Kidney capillary endothelial cell (primary cell): ENCODE measurements at regions not wholly inside any gene's neighbourhood (a gene's known extent, or its start where the extent isn't known, plus 50 kb on each side); places are given as distances from the start of the nearest gene placed in this dataset.
"Not testable (repeated sequence)": the region's sequence is repeated elsewhere in the genome, so short reads cannot be mapped to it uniquely, and the experiment has no call there.

Experiments used
- DNase-seq: peaks from one replicate; pipeline ENCODE4 v3.0.0-alpha.2; 2018; ENCODE audit warnings: low spot score

DNA sequence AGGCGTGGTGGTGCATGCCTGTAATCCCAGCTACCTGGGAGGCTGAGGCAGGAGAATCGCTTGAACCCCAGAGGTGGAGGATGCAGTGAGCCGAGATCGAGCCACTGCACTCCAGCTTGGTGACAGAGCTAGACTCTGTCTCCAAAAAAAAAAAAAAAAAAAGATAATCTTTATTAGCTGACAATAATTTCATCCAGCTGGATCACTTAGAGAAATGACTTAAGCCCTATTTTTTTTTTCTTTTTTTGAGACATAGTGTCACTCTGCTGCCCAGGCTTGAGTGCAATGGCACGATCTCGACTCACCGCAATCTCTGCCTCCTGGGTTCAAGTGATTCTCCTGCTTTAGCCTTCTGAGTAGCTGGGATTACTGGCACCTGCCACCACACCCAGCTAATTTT is 51.6 kb upstream of the MAP4K4 start:
- not testable (repeated sequence) for DNase-seq

DNA sequence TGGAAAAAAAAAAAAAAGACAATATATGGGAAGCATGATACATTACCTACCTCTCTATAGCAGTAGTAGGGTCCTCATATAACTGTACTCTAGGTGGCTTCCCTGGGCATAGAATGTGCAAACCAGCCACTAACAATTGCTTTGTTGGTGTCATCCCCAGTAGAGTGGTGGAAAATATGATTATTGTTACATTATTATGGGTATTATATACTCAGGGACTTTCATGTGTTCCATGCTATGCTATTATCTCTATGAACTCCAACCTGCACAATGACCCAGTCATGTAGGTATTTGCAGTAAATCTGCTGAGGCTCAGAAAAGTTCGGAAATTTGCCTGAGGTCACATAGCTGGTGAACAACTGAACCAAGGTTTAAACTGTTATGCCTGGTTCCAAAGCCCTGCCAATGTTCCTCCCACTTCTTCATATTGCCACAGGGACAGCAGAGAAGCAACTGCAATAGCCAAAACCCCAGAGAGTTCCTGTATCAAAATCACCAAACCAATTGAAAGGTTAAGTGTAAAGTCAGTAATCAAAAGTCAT is 52.6 kb upstream of the MAP4K4 start:
- no peak for DNase-seq

DNA sequence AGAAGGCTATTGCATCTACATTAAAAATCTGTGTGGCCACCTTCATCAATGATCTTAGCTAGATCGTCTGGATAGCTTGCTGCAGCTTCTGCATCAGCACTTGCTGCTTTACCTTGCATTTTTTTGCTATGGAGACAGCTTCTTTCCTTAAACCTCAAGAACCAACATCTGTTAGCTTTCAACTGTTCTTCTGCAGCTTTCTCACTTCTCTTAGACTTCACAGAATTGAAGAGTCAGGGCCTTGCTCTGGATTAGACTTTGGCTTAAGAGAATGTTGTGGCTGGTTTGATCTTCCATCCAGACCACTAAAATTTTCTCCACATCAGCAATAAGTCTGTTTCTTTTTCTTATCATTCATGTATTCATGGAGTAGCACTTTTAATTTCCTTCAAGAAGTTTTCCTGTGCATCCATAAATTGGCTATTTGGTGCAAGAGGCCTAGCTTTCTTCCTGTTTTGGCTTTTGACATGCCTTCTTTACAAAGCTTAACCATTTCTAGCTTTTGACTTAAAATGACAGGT is 54.4 kb upstream of the MAP4K4 start:
- DNase-seq, result no peak

DNA sequence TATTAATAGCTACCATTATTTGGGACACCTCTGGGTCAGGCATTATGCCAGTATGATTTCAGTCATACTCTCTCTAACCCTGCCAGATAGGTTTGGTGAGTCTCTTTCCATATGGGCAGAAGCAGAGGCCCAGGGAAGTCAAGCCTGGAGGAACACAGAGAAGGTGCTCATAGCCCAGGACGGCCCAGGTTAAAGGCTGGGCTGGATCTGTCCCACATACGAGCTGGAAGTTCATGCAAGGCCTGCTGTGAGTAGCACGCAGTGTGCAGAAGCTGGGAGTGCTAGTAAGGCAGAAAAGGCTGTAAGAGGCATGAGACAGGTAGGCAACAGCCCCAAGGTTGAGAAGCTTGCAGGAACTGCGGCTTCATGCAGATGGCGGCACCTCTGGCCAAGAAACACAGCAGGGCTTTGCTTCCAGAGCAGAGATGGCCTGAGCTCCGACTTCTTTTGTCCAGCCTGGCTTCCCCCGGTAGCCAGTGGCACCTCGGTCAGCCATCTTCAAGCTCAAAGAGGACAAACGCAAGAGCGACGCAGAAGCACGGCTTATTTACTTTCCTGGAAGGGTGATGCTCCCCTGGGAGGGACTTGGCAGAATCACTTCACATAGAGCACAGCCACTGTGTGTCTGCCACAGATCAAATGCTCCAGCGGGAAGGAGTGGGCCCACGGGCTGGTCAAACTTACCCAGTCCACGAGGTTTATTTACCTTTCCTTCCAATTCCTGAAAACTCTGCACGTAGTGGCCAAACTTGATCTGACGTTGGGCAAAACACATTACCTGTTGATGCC is 58.5 kb upstream of the MAP4K4 start:
- DNase-seq, result no peak

DNA sequence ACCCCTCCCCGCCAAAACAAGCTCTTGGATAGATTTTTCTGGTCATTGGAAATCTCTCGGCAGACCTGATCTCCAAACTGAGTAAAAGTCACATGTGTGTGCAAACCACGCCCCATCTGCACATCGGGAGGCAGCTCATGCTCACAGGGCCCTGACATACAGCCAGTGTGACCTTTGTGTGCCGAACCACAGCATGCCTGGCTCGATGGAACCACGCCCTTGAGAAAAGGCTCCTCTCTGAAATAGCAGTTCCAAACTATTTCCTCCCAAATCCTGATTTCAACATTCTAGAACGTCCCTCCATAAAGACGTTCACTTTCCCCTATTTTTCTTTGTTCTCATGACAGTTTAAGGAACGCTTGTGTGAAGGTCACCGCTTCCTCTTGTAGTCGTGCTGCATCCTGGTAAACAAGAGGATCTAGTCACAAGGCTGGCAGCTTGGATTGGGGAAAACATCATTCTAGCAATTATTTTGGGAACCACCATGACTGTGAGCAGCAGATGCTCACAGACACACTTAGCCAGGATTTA is 59.3 kb upstream of the MAP4K4 start:
- no peak for DNase-seq

DNA sequence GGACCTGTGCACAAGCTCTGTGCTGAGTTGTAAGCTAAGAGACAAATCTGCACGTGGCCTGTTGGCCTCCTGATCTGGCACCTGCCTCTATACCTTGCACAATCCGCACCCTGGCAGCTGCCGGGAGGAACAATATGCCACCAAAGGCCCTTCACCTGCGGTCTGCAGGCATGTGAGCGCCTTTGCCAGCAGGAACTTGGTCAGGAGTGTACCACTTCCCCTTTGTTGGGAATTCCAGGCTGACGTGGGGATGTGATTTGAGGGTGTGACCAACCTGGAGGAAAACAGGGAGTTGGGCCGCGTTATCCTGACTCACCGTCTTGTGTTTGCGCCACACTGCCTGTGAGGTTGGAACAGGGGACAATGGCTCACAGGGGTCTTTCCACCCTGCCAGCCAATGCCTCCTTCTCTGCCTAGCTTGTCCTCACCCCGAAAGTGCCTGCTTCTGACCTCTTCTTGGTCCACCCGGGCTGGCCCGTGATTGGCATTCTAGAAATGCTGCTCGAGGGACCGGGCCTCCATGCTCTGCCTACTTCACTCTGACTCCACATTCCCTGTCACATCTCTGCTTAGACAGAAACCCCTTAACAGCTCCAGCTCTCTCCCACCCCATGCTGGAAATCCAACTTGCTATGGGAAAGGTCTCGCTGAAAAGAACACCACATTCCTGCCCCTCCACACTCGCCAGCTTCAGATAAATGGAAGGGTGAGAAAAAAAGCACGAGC is 67.1 kb upstream of the MAP4K4 start:
- no peak for DNase-seq

DNA sequence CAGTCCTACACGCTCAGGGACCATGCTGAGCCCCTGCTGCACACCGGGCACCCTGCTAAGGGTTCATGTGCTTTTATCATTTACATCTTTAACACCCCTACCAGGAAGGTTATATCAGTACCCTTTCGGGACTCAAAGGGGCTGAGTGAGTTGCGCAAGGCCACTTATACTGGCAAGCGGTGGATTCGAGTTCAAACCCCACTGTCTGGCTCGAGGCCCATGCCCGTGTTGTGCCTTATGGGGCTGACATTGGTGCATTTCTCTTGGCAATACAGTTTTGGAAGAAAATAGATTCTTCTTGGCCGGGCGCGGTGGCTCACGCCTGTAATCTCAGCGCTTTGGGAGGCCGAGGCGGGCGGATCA is 69.5 kb upstream of the MAP4K4 start:
- no peak for DNase-seq

DNA sequence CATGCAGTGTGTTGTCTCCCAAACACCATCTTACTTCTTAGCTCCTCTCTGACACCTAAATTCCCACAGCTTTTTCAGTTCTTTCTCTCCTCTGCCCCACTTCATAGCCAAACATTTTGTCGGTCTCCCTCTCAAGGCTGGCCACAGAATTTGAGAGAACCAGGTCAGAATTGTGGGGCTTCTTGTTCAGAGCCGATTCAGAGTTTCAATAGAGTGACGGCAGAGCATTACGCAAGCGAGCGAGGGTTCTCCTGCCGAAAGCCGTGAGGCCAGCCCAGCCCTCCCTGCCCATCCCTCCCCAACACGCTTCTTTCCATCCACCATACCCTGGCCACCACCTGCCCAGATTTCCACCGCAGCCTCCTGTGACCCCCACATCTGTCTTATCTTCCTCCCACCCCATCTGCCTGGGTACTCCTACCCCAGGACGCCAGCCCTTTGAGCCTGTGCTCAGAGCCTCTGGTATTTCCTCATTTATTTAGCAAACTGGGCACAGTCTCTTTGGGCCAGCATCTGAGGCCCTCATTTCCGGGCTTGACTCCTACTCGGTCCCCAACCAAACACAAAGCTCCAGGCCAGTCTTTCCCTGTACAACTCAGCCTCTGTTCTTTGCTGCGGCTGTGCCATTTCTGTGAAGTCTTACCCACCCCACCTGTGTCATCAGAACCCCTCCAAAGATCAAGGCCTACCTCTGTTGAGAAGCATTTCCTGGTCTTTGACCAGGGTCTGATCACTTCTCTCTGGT is 70.0 kb upstream of the MAP4K4 start:
- no peak for DNase-seq

DNA sequence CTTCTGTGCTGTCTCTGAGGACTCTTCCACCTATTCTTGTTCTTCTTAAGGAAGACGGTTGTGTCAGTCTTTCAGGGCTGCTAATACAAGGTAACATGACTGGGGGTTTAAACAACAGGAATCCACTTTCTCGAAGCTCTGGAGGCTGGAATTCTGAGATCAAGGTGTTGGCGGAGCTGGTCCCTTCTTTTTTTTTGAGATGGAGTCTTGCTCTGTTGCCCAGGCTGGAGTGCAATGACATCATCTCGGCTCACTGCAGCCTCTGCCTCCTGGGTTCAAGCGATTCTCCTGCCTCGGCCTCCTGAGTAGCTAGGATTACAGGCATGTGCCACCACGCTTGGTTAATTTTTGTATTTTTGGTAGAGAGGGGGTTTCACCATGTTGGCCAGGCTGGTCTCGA is 71.7 kb upstream of the MAP4K4 start:
- not testable (repeated sequence) for DNase-seq

DNA sequence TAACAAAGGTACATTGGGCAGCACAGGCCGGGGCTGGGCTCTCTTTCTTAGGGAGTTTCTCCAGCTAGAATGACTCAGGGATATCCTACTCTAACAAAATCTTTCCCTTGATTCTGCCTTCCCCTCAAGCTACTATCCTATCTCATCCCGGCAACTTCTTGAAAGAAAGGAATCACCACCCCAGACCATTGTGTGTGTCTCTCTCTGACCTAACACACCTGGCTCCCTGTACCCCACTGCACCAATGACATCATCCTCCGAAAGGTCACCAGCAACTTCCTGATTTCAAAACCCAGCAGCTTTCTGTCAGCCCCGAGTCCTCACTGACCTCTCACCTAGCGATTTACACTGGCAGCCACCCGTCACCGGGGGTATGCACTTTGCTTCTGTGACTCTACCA is 72.1 kb upstream of the MAP4K4 start:
- DNase-seq, result no peak

DNA sequence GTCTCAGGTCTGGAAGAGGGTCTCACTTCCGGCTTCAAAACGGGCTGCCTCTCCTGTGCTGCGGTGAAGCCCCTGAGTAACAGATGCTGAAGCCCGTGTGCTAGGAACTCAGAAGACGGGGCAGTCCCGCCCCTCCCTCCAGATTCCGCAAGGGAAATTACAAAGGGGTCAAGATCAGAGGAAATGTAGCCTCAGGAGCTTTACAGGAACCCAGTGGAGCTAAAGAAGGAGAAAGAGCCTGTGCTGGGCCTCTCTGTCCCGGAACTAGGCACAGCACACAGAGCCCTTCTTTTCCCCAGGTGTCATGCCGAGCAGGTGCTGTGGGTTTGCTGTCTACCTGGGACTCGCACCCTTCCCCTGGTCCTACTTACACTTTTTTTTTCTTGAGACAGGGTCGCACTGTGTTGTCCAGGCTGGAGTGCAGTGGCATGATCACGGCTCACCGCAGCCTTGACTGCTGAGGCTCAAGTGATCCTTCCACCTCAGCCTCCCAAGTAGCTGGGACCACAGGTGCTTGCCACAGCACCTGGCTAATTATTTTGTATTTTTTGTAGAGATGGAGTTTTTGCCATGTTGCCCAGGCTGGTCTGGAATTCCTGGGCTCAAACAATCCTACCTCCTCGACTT is 72.7 kb upstream of the MAP4K4 start:
- DNase-seq, result no peak

DNA sequence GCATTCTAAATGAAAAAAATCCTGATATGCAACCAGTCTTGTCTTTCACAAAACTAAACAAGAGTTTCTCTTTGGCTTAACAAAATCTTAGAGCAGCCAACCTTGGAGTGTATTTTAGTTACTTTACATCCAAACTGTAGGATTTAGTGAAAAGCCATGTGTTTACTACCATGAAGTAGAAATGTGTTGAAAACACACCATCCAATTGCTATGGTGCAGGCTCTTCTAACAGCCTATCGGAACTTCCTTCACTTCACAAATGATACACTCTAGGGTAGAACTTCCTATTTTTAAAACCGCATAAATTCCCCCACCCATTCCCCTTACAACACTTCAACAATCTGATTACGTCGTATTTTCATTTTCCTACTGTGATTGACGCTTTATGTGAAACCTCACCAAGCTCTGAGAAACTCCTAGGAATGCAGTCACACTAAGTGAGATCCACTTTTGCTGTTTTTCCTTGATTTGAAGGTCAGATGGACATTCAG is 74.4 kb upstream of the MAP4K4 start:
- no peak for DNase-seq

DNA sequence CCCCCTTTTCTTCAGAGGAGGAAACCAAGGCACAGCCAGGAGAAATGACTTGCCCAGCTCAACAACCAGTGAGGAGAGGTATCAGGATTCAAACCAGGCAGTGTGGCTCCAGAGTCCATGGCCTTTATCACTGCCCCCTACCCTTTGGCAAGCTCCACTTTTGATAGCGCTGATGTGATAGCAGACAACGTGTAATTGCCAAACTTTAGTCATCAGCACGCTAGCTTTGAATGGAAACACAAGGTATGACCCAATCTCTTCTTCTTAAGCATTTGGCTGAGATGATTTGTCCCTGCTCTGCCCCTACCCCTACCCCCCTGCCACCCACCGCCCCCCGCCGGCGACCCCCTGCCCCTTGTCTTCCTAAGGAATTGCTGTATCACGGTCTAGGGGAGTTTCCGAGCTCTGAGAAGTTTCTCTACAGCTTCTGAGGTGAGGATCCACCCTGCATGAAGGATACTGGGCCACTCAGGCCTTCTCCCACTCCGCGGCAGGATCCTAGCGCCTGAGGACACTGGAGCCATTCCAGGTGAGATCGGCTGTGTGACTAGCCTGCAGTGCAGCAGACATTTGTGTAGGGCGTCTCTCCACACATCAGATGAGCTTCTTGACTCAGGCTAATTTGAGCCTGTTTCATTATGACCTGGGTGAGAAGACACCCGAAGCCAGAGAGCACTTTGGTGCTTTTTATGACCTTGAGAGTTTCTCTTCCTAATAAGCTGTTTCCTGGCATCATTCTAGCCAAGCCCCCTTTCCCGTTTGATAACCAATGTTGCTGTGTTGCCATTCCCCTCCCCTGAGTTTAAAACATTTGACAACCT is 75.1 kb upstream of the MAP4K4 start:
- DNase-seq, result no peak

DNA sequence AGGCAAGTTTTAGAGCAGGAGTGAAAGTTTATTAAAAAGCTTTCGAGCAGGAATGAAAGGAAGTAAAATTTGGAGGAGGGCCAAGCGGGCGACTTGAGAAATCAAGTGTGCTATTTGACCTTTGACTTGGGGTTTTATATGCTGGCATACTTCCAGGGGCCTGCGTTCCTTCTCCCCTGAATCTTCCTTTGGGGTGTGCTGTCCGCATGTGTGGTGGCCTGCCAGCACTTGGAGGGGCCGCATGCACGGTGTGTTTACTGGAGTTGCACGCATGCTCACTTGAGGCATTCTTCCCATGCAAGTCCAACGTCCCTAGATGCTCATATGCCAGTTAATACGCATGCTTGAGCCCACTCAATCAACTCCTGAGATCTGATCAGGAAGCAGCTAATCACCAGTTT is 78.3 kb upstream of the MAP4K4 start:
- peak; percentile 13 for DNase-seq

DNA sequence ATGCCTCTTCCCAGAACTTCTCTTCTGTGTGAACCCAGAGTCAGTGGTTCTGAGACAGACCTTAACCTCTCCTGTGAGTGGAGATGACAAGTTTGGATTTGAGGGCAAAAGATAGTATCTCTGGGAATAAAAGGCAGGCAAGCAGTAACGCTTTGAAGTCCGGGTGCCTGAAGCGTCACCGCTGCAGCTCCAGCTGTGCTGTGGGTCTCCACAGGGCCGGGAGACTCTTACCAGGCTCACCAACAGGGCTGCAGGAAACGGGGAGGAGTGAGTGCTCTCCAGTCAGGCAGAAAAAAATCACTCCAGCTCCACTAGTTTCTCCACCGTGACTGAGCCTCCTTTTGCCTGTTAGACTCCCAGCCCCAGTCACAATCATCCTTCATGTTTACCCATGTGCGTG is 79.7 kb upstream of the MAP4K4 start:
- no peak for DNase-seq

DNA sequence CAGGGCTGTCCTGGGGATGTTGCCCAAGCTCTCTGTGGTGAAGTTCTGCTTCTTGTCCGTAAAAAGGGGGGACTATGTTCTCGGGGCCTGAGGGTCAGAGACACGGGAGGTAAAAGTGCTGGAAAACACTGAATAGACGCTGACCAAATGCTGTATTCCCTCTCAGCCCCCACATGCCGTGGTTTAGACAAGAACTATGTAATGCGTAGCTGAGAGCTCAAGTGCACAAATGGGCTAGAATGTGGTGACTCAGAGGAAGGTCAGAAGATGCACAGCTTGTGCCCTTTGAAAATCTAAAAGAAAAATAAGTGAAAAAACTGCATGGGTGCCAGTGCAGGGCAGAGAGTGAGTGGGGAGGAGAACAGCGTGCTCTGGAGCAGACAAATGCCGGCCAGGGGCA is 80.3 kb upstream of the MAP4K4 start:
- DNase-seq, result no peak

DNA sequence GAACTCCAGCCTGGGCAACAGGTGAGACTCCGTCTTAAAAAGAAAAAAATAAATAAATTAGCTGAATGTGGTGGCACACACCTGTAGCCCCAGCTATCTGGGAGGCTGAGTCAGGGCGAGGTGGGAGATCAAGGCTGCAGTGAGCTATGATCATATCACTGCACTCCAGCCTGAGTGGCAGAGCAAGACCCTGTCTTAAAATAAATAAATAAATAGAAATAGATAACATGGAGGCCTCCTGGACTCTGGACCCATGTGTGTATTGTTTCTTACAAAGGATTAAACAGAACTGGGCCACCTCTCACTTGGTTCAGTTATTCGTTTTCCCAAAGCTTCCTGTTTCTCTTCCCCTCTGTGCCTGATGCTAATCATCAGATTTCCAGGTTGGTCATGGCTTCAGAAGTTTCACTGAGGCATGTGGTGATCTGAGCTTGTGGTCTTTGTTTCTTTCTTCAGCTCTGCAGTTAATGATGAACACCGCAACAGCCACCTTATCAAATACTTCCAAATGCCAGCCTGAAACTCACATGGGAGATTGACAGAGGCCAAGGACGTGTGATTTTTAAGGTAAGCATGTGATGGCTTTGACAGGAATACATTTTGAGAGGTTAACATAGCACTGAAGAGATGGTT is 83.3 kb upstream of the MAP4K4 start:
- DNase-seq, result no peak

DNA sequence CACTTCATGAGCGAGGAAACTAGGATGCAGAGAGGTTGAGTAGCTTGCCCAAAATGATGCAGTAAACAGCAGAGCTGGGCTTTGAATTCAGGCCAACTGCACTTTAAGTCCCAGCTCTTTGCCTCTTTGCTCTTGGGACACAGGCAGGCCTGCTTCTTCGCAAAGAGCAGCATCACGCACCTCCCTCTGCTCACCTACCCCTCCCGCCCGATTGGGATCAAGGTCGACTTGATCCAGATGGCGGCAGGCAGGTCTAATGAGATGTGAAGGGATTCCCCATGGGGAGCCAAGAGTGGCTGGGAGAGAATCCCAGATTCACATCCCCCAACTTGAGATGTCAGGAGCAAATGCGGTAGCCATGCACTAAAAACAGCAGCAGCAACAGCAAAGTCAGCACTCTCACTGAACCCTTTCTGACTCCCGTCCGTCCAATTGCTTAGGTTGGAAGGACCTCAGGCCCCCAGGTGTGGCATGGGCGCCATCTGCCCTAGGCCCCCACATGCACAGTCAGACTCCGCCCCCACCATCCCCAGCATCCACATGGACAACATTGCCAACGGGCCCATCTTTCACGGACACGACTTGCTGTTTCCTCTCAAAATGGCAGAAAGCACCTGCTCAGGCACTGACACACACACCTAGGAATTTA is 84.3 kb upstream of the MAP4K4 start:
- no peak for DNase-seq

DNA sequence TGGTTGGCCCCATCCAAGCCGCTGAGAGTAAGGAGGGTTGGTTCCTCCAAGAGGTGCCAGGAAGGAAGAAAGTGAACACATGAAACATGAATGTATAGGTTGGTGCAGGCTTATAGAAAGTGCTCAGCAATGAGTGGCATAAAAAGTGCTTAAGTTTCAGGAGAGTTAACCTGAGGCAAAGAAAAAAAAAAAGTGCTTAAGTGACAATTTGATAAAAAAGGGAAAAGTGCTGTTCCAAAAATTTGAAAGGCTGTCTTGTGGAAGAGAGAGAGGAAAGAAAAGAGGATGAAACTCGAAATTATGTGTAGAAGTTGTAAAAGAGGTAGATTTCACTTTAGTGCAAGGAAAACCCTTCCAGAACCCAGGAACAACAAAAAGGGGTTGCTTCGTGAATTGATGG is 85.5 kb upstream of the MAP4K4 start:
- DNase-seq, result no peak
